WERI-Rb-1 (cell line): ENCODE measurements at regions not wholly inside any gene's neighbourhood (a gene's known extent, or its start where the extent isn't known, plus 50 kb on each side); places are given as distances from the start of the nearest gene placed in this dataset.

Source experiments
- DNase-seq: peaks from one replicate; pipeline ENCODE4 v3.0.0-alpha.2; 2020
- H3K27ac ChIP-seq: fragments of 250-450 bp; sonication (Bioruptor Pico); 2 replicates; pipeline ENCODE4 v1.5.1; 2020; ENCODE audit warnings: mild to moderate bottlenecking, moderate library complexity
- H3K27me3 ChIP-seq: fragments of 250-450 bp; sonication (Bioruptor Pico); 2 replicates; pipeline ENCODE4 v1.5.1; 2021; ENCODE audit warnings: mild to moderate bottlenecking, low read depth, moderate library complexity; ENCODE audit not compliant: insufficient read depth, severe bottlenecking
- H3K36me3 ChIP-seq: fragments of 250-450 bp; sonication (Bioruptor Pico); 2 replicates; pipeline ENCODE4 v1.5.1; 2020; ENCODE audit warnings: mild to moderate bottlenecking, moderate library complexity
- H3K4me3 ChIP-seq: 2 replicates; pipeline ENCODE4 v1.5.1; 2011; ENCODE audit warnings: low read depth, mild to moderate bottlenecking, control low read depth, low read length
- H3K9me3 ChIP-seq: fragments of 250-450 bp; sonication (Bioruptor Pico); 2 replicates; pipeline ENCODE4 v1.5.1; 2021; ENCODE audit warnings: mild to moderate bottlenecking, moderate library complexity; ENCODE audit not compliant: severe bottlenecking
- TF ChIP-seq, protein P1 (sequence below): IDR thresholded peaks from 2 replicates; pipeline ENCODE4 v1.5.1; 2011; ENCODE audit warnings: low read depth, mild to moderate bottlenecking, control low read depth, inconsistent platforms, low read length

DNA sequence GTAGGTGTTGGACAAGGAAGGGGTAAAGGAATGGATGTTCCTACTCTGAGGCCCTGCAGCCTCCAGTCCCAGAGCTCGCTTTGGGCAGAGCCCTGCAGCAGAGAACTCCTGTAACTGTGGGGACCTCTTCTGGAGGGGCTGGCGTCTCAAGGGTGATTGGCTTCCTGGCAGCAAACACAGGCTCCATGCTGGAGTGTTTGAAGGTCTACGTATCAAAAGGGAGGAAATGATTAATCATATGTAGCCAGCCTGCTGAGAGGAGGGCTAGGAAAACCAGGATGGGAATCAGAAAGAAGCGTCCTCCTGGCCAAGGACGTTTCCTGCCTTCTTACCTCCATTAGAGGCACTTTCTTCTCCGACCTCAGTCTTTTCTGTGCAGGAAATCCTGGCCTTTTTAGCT lies 208.5 kb downstream of the TSHZ3 start:
- H3K27ac ChIP-seq = no peak overlapping the region
- DNase-seq = no peak
- no peaks in the 10 kb centered on the region for H3K36me3 ChIP-seq
- TF ChIP-seq, protein P1, sequence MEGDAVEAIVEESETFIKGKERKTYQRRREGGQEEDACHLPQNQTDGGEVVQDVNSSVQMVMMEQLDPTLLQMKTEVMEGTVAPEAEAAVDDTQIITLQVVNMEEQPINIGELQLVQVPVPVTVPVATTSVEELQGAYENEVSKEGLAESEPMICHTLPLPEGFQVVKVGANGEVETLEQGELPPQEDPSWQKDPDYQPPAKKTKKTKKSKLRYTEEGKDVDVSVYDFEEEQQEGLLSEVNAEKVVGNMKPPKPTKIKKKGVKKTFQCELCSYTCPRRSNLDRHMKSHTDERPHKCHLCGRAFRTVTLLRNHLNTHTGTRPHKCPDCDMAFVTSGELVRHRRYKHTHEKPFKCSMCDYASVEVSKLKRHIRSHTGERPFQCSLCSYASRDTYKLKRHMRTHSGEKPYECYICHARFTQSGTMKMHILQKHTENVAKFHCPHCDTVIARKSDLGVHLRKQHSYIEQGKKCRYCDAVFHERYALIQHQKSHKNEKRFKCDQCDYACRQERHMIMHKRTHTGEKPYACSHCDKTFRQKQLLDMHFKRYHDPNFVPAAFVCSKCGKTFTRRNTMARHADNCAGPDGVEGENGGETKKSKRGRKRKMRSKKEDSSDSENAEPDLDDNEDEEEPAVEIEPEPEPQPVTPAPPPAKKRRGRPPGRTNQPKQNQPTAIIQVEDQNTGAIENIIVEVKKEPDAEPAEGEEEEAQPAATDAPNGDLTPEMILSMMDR = no peak
- H3K4me3 ChIP-seq = no peak overlapping the region
- no peaks in the 10 kb centered on the region for H3K9me3 ChIP-seq
- H3K27me3 ChIP-seq = no peaks in the 10 kb centered on the region

DNA sequence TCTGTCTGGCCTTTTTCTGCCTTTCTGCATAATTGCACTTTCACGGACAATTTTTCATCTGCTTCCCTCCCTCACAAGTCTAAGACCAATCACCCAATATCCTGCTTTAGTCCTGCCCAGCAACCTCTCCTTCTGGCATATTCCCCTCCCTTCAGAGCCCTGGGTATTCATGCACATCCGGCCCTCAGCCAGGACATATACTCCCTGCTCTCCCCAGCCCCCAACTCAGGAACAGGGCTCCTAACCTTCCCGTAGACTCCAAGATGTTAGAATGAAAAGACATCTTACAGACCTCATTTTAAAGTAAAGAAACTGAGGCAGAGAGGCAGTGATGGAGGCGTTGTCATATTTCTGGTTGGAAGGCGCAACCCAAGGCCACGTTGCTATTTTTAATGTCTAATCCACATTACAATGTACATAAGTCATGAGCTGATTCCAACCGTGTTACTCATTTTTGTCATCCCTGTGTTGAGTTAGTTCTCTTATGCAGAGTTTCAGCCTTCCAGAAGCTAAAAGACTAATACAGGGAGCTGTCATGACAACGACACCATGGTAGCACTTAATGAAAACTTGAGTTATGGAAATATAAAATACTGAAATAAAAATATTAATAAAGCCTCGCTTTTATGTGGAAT lies 209.2 kb downstream of the TSHZ3 start:
- TF ChIP-seq, protein P1 = no peak
- Histone ChIP-seq H3K27me3 (no peaks in the 10 kb centered on the region), H3K36me3 (no peaks in the 10 kb centered on the region), H3K4me3 (no peak overlapping the region), H3K27ac (no peak overlapping the region), H3K9me3 (no peaks in the 10 kb centered on the region)
- DNase-seq = no peak

DNA sequence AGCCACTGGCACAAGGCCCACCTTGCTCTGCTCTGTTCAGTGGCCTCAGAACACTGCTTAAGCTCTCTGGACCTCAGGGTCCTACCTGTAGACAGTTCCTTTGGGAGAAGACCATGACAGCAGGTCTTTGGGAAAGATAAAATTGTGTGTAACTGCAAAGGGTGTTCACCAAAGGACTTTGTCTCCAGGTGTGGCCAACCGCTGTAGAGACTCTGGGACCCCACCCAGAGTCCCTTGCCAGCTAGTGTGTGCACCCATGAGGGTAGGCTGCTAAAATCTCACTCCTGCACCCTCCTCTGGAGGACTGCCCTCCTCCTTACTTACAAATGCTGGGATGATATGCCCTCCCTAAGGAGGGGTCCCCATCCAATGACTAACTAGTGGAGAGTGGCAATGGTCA lies 211.2 kb downstream of the TSHZ3 start:
- TF ChIP-seq, protein P1 = no peak
- no peak overlapping the region for H3K4me3 ChIP-seq
- no peak for DNase-seq
- H3K27ac ChIP-seq = no peak overlapping the region
- no peaks in the 10 kb centered on the region for H3K36me3 ChIP-seq
- no peaks in the 10 kb centered on the region for H3K27me3 ChIP-seq
- H3K9me3 ChIP-seq = no peaks in the 10 kb centered on the region

DNA sequence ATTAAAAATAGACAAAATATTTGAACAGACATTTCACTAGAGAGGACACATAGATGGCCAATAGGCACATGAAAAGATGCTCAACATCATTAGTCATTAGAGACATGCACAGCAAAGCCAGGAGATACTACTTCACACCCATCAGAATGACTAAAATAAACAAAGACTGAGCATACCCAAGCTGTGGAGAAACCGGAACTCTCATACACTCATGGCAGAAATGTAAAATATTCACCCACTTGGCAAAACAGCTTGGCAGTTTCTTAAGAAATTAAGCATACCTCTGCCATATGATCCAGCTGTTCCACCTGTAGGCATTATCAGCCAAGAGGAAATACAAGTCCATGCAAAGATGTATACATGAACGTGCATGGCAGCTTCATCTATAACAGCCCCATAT lies 213.4 kb downstream of the TSHZ3 start:
- Histone ChIP-seq H3K9me3 (no peaks in the 10 kb centered on the region), H3K4me3 (no peak overlapping the region), H3K36me3 (no peaks in the 10 kb centered on the region), H3K27me3 (no peaks in the 10 kb centered on the region), H3K27ac (no peak overlapping the region)
- DNase-seq = no peak
- TF ChIP-seq, protein P1 = no peak

DNA sequence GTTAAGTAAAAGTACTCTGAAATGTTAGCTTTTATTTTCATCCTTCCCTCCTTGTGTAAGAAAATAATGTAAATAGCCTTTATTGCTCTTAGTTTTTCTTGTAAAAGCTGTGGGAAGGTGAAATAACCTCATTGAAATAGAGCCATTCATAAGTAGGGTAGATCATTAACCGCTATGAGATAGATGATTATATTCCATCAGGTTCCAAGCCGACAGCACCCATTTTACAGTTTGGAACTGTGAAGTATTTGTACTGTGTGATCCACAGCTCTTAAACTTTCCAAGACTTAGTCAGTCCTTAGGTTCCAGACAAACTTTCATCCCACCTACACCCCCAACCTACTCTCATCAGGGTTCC lies 216.5 kb downstream of the TSHZ3 start:
- no peak for DNase-seq
- H3K27me3 ChIP-seq = no peaks in the 10 kb centered on the region
- TF ChIP-seq, protein P1 = no peak
- no peak overlapping the region for H3K4me3 ChIP-seq
- no peak overlapping the region for H3K27ac ChIP-seq
- no peaks in the 10 kb centered on the region for H3K36me3 ChIP-seq
- H3K9me3 ChIP-seq = no peaks in the 10 kb centered on the region

DNA sequence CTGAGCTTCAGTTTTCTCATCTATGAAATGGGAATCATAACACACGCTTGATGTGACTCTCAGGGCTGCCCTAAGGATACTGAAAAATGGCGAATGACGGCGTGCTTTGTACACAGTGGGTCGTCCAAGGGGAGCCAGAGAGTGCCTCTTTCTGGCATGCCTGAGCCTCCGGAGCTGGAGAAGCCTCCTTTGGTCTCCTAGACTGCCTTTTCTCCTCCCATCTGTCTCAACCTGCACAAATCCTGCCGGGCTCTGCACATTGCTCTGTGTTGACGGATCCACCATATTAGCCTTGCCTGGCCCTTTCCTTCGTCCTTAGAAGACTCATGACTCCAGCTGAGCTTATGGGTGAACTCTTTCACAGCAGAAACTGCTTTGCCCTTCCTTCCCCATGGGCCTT lies 220.9 kb downstream of the TSHZ3 start:
- no peak overlapping the region for H3K4me3 ChIP-seq
- no peak overlapping the region for H3K27ac ChIP-seq
- no peak for DNase-seq

More for the DNA sequence above, 220.9 kb downstream of the TSHZ3 start:
- Histone ChIP-seq H3K27me3 (no peaks in the 10 kb centered on the region), H3K36me3 (no peaks in the 10 kb centered on the region), H3K9me3 (no peaks in the 10 kb centered on the region)
- TF ChIP-seq, protein P1 = no peak
